Epithelial cell of esophagus (primary cell): ENCODE measurements at regions not wholly inside any gene's neighbourhood (a gene's known extent, or its start where the extent isn't known, plus 50 kb on each side); places are given as distances from the start of the nearest gene placed in this dataset.

Experiments
- DNase-seq: peaks from one replicate; pipeline ENCODE4 v3.0.0; 2010; ENCODE audit warnings: low read depth
- H3K4me3 ChIP-seq: 2 replicates; pipeline ENCODE4 v1.5.1; 2011; ENCODE audit warnings: mild to moderate bottlenecking, low read length, control low read depth
- TF ChIP-seq, protein P1 (sequence below): IDR thresholded peaks from 2 replicates; pipeline ENCODE4 v1.5.1; 2011; ENCODE audit warnings: low read depth, mild to moderate bottlenecking, low read length, control low read depth, inconsistent platforms; ENCODE audit not compliant: insufficient read depth; ENCODE audit errors: missing control alignments

DNA sequence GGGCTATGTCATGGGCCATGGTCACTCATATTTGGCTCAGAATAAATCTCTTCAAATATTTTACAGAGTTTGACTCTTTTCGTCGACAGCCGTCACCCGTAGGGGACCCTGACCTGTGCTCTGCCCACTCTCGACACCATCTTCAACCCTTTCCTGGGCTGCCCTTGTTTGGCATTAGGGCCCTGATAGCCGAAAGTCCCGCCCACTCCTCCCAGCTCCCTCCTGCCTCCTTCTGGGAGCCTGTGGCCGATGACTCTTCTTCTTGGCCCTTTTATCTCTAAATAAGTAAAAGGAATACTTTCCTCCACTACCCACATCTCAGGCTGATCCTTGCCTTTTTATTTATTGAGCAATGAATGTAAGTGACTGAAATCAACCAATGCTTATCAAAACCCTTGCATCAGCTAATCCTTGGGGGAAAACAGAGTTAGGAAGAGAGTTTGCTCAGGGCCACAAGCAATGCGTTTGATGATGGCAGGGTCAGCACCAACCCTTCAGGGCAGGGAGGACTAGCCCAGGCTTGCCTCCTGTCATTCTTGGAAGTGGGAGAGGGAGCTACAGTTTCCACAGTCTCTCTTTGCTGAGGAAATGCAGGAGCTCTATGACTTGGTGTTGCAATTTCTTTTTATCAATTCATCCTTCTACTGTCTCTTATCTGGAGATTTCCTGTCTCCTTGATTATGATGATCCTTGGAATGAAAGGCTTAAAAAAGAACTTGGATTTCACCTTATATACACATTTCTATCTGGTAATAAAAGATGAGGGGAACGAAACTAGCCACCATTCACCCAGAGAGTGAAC, 218.2 kb upstream of the PODXL start:
- H3K4me3 ChIP-seq, result no peak overlapping the region
- peak; percentile 48 for DNase-seq
- TF ChIP-seq, protein P1, sequence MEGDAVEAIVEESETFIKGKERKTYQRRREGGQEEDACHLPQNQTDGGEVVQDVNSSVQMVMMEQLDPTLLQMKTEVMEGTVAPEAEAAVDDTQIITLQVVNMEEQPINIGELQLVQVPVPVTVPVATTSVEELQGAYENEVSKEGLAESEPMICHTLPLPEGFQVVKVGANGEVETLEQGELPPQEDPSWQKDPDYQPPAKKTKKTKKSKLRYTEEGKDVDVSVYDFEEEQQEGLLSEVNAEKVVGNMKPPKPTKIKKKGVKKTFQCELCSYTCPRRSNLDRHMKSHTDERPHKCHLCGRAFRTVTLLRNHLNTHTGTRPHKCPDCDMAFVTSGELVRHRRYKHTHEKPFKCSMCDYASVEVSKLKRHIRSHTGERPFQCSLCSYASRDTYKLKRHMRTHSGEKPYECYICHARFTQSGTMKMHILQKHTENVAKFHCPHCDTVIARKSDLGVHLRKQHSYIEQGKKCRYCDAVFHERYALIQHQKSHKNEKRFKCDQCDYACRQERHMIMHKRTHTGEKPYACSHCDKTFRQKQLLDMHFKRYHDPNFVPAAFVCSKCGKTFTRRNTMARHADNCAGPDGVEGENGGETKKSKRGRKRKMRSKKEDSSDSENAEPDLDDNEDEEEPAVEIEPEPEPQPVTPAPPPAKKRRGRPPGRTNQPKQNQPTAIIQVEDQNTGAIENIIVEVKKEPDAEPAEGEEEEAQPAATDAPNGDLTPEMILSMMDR, result no peak

- H3K4me3 ChIP-seq, result no peak overlapping the region
- TF ChIP-seq, protein P1, result no peak
- peak; percentile 2 for DNase-seq
These were observed 217.0 kb upstream of the PODXL start for GRCh38 chr7:131773413-131773812.

- no peak overlapping the region for H3K4me3 ChIP-seq
- DNase-seq, result peak; percentile 63
- TF ChIP-seq, protein P1, result no peak
These were observed 212.8 kb upstream of the PODXL start for GRCh38 chr7:131769241-131769640.

GRCh38 chr7:131767591-131767990, 211.2 kb upstream of the PODXL start:
- TF ChIP-seq, protein P1, result no peak
- no peak for DNase-seq
- no peak overlapping the region for H3K4me3 ChIP-seq

DNA sequence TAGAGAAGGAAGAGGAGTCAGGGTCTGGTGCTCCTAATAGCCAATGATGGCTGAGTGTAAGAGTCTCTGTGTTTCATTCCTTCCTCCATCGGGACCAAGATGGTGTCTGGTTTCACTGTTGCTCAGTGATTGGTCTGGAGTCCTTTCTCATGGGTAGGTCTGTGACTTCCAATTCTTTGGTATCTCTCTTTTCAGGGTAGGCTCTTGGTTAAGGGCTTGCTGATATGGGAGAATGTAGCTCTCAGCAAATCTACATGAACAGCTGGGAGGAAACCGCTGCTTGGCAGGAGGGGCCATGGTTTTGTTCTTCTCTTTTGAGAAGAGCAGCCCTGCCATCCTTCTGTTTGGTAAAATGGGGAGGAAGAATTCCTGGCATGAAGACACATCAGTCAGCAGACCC, 209.1 kb upstream of the PODXL start:
- DNase-seq, result no peak
- TF ChIP-seq, protein P1, result no peak
- H3K4me3 ChIP-seq, result no peak overlapping the region

- no peak overlapping the region for H3K4me3 ChIP-seq
- no peak for DNase-seq
- TF ChIP-seq, protein P1, result no peak
These were observed 207.8 kb upstream of the PODXL start for GRCh38 chr7:131764143-131764775.
